ENCODE measurements at regions not wholly inside any gene's neighbourhood (a gene's known extent, or its start where the extent isn't known, plus 50 kb on each side); places are given as distances from the start of the nearest gene placed in this dataset.

DNA sequence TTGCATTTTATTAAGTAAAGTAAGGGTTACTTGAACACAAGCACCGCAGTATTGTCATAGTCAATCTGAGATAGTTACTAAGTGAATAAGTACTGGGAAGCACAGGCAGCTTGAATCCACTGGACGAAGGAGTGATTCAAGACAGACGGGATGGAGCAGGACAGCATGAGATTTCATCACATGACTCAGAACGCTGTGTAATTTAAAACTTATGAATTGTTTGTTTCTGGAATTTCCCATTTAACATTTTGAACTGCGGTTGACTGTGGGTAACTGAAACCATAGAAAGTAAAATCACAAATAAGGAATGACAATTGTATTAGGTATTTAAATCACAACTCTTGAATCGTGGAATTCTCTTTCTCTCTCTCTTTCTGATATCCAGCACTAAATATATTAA is 1630.4 kb upstream of the SEL1L start:
- TF ChIP-seq, protein P1, sequence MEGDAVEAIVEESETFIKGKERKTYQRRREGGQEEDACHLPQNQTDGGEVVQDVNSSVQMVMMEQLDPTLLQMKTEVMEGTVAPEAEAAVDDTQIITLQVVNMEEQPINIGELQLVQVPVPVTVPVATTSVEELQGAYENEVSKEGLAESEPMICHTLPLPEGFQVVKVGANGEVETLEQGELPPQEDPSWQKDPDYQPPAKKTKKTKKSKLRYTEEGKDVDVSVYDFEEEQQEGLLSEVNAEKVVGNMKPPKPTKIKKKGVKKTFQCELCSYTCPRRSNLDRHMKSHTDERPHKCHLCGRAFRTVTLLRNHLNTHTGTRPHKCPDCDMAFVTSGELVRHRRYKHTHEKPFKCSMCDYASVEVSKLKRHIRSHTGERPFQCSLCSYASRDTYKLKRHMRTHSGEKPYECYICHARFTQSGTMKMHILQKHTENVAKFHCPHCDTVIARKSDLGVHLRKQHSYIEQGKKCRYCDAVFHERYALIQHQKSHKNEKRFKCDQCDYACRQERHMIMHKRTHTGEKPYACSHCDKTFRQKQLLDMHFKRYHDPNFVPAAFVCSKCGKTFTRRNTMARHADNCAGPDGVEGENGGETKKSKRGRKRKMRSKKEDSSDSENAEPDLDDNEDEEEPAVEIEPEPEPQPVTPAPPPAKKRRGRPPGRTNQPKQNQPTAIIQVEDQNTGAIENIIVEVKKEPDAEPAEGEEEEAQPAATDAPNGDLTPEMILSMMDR (IDR thresholded peaks at IDR 0.05; ENCODE audit: borderline replicate concordance, extremely low read depth, low read length, poor library complexity, severe bottlenecking), result no peak
- TF ChIP-seq EZH2 (IDR thresholded peaks at IDR 0.05; ENCODE audit: borderline replicate concordance, low read depth, low read length, severe bottlenecking), result no peak

Data from DND-41 (cell line).